ENCODE measurements at regions not wholly inside any gene's neighbourhood (a gene's known extent, or its start where the extent isn't known, plus 50 kb on each side); places are given as distances from the start of the nearest gene placed in this dataset.
"Not testable (repeated sequence)": the region's sequence is repeated elsewhere in the genome, so short reads cannot be mapped to it uniquely, and the experiment has no call there.

DNA sequence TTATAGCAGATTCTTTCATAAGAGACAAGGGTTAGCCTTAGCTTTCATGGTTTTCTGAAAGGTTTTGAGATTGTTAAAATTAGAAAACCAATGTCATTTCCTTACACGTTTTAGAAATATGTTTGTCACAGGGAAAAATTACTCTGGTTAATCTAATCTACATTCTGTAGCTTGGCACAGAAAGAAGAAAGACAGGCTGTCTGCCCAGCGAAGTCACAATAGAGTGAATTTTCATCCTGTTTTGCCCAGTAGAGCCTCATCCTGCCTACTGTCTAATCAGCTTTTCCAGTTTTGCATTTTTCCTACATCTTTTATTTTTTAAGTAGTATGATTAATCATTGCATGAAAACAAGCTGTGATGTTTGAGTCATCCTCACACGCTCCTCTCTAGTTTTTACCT is 688.8 kb downstream of the MTRR start:
- DNase-seq (ENCODE audit: low read depth) = no peak

DNA sequence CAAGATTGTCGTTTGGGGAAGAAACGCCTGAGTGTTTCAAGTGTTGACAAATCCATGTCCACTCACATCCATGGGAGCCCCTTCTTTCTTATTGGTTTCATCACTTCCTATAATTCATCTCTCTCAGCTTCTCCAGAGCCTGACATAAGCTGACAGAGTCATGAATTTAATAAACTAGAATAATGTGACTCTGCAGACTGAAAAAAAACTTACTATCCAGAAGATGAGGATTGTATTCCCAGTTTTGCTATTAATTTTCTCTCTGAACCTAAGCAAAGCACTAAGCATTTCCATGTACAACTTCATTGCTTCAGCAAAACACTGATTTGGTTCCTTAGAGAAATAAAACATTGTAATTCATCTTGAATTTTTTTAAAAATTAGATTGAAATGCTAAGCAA is 691.8 kb downstream of the MTRR start:
- peak; percentile 53 for DNase-seq (ENCODE audit: low read depth)

DNA sequence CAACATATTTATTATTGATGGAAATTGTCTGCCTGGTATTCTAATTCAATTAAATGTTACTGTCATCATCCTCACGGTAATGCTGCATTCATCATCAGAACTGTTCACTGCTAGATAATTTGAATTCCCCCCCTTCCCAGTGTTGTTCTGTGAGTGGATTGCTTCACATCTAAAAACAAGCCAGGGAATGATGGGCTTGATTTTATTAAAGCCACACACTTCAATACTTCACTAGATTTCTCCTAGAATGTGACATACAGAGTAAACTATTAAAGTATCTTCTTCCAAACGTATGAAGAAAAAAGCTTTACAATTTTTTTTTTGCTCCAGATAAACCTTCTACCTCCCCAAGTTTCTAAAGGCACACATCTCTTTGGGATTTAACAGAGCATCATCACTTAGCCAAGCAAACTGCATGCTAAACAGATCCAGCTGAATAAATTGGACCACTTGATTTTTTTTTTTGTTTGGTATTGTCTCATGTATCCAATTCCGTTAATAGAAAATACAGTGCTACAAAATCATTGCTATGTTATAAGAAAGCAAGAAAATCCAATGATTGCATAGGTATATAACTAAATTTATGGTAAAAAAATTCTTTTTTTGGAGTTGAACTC is 692.4 kb downstream of the MTRR start:
- peak; percentile 81 for DNase-seq (ENCODE audit: low read depth)

DNA sequence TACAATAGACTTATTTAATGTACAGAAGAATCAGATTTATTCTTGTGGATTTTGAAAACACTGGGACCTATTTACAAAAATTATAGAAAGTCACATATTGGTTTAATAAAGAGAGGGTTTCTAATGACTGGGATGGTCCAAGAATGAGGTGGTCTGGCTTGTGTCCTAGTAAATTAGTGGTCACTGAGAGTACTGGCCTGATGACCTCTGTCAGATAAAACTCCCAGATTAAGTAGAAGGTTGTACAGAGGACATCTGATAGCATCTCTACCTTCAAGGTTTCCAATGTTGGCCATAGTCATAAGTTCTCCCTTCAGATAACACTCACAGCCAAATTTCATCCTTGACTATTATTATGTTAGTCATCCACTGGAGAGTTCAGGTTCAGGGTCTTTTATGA is 692.9 kb downstream of the MTRR start:
- DNase-seq (ENCODE audit: low read depth) = no peak

DNA sequence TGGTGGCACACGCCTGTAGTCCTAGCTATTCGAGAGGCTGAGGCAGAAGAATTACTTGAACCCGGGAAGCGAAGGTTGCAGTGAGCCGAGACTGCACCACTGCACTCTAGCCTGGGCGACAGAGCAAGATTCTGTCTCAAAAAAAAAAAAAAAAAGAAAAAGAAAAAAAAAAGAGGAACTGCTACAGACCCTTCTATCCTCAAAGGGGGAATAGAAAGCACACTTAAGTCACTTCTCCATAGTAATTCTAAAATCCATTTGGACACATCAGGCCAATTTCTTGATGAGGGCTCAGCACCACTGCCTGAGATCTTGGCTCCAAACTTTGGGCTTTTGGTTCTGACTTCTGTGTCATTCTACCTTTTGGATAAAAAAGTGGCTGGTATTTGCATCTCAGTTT is 694.6 kb downstream of the MTRR start:
- DNase-seq (ENCODE audit: low read depth) = not testable (repeated sequence)

DNA sequence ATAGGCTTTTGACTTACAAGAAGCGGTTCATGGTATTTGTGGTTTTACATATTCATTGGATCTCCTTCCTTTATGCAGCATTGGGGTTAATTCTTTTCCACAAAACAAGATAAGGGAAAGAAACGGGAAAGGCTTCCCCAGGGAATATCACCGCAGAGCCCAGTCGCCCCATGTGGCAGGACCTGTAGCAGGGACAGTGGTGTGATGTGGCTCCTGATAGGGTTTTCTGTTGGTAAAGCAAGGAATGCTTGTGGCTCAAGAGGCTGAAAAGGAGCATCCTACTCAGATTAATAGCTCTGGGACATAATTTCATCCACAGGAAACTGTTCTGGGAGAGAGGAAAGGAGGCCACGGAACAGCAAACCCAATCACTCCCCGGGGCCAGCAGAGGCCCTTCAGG is 699.9 kb downstream of the MTRR start:
- no peak for DNase-seq (ENCODE audit: low read depth)

DNA sequence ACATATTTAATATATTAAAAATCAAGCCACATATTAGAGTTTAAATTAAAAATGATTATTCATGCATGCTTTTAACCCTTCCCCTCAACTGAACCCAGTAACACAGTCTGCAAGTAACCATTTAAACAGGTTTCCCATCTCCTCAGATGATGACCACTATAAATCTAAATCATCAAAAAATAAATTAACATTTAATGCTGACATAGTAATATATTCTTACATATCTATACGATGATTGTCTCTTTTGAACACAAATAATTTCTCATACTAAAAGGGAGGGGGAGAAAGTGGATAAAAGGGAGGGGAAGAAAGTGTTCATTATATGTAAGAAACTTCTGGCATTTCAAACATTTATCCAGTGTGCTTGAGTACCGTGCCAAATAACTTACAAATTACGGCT is 701.6 kb downstream of the MTRR start:
- no peak for DNase-seq (ENCODE audit: low read depth)

DNA sequence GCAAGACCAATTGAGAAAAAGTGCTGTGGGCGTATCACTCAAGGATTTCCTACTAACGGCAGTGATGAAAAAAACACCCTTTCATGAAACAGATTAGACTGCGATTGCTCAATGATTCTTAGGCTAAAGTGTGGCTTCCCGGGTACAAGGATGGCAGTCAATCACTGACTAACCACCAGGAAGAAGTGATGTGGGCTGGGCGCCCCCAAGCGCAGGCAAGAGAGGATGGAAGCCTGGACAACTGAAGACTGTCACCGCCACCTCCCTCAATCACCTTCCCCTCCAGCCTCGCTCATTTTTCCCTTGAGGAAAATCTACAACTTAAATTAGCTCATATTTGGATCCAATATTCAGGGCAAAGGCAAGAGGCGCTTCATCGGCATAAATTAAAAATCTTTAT is 707.2 kb downstream of the MTRR start:
- DNase-seq (ENCODE audit: low read depth) = no peak

DNA sequence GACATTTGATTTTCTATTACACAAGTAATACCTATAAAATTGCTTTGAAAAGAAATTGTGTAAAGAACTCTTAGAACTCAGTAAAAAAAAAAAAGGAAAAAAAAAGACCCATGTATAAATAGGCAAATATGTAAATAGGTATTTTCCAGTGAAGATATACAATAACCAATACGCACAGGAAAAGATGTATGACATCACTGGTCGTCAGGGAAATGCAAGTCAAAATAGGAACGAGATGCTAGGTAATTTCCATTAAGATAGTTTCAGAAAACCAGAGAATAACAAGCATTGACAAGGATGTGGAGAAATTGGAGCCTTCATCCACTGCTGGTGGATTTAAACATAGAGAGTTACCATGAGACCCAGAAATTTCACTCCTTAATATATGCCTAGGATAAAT is 708.8 kb downstream of the MTRR start:
- no peak for DNase-seq (ENCODE audit: low read depth)

DNA sequence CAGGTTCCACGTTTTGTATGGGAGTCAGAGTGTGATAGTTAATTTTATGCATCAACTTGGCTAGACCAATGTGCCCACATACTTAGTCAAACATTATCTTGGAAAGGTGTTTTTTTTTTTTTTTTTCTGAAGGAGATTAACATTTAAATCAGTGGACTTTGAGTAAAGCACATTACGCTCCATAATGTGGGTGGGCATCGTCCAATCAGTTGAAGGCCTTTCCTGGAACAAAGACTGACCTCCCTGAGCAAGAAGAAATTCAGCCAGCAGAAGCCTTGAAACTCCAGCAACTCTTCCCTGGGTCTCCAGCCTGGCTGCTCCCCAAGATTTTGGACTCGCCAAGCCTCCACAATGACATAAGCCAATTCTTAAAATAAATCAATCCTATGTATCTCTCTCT is 711.4 kb downstream of the MTRR start:
- DNase-seq (ENCODE audit: low read depth) = no peak

DNA sequence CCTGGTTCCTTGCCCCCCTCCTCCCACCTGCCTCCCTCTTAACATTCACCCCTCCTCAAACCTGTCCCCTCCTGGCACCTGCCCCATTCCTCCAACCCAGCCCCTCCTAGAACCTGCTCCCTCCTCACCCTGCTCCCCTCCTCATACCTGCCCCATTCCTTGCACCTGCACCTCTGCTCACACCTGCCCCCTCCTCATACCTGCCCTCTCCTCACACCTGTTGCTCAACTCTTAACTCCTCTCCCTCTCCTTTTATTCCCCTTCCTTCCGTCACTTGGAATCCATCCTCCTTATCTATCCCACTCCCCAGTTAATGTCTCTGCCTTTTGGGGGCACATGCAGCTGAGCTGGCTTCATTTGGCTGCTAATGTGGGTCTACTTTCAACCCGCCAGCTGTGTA is 712.1 kb downstream of the MTRR start:
- no peak for DNase-seq (ENCODE audit: low read depth)

DNA sequence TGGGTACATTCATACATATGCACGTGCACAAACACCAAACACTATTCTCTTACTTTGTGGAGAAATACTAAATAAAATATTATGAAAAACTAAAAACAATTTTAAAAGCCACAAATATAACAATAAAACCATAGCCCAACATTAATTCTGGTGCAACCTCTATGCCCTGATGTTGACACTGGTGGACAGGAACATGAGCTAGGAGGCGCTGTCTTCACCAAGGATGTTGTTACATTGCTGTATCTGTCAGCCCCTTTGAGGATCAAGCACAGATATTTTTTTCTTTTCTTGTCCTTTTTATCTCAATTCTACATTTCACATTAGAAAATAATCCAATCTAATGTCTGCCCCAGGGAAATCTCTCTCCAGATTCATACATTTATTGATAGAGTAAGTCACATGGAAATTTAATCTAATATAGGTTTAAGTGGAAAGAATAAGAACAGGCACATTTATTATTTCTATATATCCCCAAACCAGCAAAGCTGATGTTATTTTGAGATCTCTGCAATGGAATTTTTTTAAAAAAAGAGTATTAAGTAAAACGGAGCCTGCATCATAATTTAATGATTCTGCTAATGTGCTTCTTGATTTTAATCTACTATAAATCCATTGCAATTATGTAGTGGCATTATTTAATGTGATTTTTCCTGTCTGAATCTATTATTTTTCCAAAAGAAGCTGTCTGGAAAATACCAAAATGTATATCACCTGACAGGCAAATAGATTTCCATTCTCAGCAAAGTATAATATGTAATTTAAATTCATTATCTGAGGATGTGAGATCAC is 716.5 kb downstream of the MTRR start:
- DNase-seq (ENCODE audit: low read depth) = no peak

DNA sequence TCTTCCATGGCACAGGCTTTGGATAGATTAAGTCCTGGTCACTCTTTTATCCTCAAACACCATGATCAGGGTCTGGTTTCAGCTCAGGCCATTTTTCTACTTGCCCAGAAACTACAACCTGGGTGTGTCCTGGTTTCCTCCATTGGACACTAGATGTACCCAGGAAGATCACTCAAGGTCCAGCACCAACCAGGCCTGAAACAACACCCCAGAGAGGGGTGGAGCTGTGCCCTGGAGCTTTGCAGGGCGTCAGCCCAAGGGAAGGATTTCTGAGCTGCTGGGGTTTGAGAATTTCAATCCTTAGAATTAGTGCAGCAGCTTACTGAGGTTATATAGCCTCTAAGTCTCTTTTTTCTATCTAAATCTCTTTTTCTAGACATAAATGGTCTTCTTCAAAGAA is 722.0 kb downstream of the MTRR start:
- DNase-seq (ENCODE audit: low read depth) = no peak

DNA sequence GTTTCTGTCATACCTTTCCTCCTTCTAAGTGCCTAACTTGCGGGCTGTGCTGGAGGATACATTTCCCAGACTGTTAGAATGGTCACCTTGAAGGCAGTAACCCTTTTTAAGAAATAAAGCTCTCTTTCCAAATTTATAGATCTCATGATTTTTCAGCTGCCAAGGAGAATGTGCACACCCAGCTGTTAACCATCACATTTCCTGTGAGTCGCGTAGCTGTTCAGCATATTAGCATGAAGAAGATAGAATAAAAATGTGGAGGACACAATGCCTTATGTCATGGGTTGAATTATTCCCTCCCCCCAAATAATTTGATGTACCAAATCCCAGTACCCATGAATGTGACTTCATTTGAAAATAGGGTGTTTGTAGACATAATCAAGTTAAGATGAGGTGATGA is 729.4 kb downstream of the MTRR start:
- no peak for DNase-seq (ENCODE audit: low read depth)

DNA sequence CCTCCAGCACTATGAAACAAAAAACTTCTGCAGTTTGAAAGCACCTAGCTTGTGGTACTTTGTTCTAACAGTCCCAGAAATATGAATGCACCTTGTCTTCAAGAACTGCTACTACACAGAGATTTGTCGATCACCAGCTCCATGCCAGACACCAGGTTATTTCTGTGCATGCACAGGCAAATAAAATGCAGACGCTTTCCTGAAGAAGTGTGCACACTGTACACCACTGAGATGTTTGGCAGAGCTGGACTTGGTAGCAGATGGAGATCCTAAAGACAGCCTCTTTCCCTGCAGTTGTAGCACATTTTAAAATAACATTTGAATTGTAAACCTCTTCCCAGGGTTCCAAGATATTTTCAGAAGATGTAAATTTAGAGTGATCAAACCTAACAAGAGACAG is 730.0 kb downstream of the MTRR start:
- no peak for DNase-seq (ENCODE audit: low read depth)

DNA sequence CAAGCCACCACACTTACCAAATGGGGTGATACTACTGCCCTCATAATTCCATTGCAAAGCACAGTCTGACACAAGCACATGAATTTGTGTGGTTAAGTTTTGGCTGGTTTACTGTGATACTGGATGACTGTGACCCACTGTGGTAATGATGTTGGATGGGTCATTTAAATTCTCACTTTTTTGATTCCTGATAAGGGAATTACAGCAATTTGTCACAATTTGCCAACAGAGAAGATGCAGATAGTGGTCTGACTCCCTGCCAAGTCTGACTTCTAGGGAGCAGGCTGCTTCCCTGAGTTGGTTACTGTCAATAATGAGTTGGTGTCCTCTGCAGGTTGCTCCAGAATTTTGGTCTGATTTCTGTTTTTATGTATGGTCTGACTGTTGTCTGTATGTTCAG is 731.9 kb downstream of the MTRR start:
- DNase-seq (ENCODE audit: low read depth) = no peak

DNA sequence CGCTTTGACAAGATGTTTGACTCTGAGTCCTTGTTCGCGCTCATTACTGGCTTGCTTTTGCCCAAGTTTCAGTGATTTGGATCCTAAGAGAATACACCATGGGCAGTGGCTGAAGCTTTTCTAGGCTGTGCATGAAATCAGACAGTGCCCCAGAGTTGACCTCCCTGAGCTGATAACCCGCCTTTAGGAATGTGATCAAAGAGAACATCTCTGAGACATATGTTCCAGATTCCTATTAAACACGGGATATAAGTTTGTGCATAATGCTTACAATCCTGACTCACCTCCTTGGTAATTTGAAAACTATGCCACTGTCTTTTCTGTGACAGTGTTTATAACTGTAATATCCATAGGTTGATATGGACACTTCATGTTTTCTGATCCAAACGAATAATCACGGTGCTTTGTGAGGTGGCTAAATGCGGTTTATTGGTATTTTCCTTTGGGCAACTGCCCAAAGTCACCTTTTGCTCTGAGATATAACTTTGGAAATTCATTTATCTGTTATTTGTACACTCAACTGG is 732.9 kb downstream of the MTRR start:
- DNase-seq (ENCODE audit: low read depth) = no peak

DNA sequence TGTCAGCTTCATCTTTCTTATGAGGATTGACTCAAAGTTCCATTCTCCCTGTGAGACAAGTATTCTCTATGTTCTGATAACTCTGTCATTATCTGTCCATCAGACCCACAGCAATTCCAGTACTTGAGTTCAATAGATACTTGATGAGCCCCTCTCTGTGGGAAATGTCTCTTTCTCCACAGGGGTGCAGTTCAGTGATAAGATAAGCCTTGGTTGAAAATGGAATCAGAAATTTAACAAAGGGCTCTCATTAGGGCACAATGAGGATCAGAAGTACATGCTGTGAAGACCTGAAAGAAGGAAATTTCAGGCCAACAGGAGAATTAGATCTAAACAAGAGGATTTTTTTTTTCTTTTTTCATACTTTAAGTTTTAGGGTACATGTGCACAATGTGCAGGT is 737.3 kb downstream of the MTRR start:
- DNase-seq (ENCODE audit: low read depth) = no peak

DNA sequence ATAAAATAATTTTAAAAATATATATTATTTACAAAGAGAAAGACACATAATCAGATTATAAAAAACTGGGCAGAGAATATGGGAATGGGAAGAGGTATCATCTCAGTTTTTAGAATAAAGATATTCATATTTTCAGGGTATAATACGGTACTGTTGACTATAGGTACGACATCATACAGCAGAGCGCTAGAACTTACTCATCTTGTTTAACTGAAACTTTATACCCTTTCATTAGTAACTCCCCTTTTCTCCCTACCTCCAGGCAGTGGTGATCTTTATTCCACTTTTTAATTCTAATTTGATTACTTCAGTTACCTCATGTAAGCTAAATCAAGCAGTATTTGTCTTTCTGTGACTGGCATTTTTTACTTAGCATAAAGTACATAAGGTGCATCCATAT is 742.1 kb downstream of the MTRR start:
- DNase-seq (ENCODE audit: low read depth) = no peak

DNA sequence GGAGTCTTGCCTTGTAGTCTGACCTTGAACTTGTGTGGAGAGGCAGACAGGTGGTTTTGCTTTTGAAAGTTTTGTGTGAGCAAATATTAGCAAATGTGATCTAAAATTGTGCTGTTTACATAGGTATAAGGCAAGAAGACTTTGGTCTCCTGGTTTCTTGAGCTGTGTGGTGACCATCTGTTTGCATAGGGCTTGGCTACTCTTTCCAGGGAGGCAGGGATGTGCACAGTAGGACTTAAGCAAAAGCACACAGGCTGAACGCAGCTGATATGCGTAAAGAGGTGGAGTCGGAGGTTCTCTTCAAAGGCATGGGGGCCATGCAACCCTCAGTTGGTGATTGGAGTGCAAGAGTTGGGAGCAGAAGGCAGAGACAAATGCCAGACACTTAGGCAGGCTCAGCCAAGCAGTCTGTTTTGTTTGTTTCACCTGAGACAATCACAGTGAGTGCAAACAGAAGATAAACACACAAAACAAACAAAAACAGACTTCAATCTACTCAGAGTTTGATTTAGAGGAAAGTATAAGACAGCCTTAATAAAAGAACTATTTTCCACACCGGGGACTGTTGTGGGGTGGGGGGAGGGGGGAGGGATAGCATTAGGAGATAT is 744.2 kb downstream of the MTRR start:
- DNase-seq (ENCODE audit: low read depth) = no peak

DNA sequence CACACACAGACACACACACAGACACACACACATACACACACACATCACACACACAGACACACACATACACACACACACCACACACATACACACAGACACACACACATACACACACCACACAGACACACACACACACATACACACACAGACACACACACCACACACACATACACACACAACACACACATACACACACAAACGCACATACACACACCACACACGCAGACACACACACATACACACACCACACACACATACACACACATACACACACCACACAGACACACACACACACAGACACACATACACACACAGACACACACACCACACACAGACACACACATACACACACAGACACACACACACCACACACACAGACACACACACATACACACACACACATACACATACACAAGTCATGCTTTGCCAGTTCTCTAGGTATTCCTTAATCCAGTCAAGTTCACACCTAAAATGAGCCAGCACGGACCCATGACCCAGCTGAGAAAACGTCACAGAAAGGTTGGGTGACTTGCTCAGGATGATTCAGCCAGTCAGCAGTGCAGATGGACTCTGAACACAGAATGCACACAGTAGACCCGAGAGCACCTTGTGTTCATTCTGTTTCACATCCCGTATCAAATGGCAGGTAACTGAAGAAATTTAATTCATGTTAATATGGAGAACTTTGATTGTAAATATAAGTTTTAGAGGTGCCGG is 746.4 kb downstream of the MTRR start:
- DNase-seq (ENCODE audit: low read depth) = no peak

DNA sequence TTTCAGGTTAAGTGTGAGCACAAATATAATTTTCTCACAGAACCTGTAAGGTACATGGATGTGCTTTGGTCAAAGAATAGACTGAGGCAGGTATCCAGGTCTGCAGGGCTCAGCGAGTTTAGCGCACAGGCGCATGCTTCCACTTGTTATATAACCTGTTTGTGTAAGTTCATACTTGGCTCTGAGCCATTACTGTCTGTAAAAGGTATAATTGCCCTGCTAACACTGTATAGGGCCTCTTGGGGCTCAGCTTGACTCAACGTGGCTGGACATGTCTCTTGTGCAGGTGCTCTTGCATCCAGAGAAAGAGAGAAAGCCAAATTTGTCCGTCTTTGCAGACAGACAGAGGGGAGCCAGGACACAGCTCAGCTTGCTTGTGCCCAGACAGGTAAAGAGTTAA is 759.6 kb downstream of the MTRR start:
- DNase-seq (ENCODE audit: low read depth) = no peak

DNA sequence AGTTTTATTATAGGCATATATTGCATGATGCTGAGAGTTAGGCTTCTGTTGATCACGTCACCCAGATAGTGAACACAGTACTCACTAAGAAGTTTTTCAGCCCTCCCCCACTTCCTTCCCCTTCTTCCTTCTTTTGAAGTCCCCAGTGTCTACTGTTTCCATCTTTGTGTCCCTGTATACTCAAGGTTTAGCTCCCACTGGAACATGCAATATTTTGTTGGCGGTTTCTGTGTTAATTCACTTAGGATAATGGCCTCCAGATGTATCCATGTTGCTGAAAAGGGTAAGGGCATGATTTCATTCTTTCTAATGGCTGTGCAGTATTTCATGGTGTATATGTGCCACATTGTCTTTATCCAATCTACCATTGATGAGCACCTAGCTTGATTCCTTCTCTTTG is 764.3 kb downstream of the MTRR start:
- no peak for DNase-seq (ENCODE audit: low read depth)
